PC-9 (cell line): ENCODE measurements at regions not wholly inside any gene's neighbourhood (a gene's known extent, or its start where the extent isn't known, plus 50 kb on each side); places are given as distances from the start of the nearest gene placed in this dataset.
"Not testable (repeated sequence)": the region's sequence is repeated elsewhere in the genome, so short reads cannot be mapped to it uniquely, and the experiment has no call there.

Source experiments
- BruUV-seq: library from RNA; stranded (reverse); fragments of 400-500 nt; replicated peaks from 2 replicates; lab custom pipeline; 2021; lab: Mats Ljungman, UMichigan
- CTCF ChIA-PET: fragments of 300-600 bp; sonication (Branson Sonifier 250); formaldehyde crosslinking; loops from one replicate; lab custom pipeline; 2022; ENCODE audit warnings: antibody characterized with exemption; lab: Charles Lee
- POLR2A ChIA-PET: fragments of 300-600 bp; sonication (Branson Sonifier 250); formaldehyde crosslinking; loops from one replicate; lab custom pipeline; 2022; ENCODE audit warnings: antibody characterized with exemption; ENCODE audit not compliant: unreplicated experiment; lab: Charles Lee
- DNase-seq, 2 experiments: peaks; one replicate each; pipeline versions ENCODE4 v3.0.0 to v3.0.0-alpha.2; 2015 to 2022; ENCODE audit warnings: mixed read lengths in 1 of 2
- H2AFZ ChIP-seq: fragments of 200-600 bp; sonication (generic); 2 replicates; pipeline ENCODE4 v1.8.1; 2017; ENCODE audit warnings: antibody characterized with exemption
- H3F3A ChIP-seq: fragments of 200-600 bp; sonication (generic); 2 replicates; pipeline ENCODE4 v1.8.1; 2017; ENCODE audit warnings: antibody characterized with exemption, mild to moderate bottlenecking, low read depth; ENCODE audit not compliant: insufficient read depth
- H3K27ac ChIP-seq: fragments of 200-600 bp; sonication (generic); 2 replicates; pipeline ENCODE4 v1.6.1; 2016; ENCODE audit warnings: mixed run types
- H3K27me3 ChIP-seq: fragments of 200-600 bp; sonication (generic); 2 replicates; pipeline ENCODE4 v1.6.1; 2016; ENCODE audit warnings: low read depth, mixed run types; ENCODE audit not compliant: insufficient read depth
- H3K36me3 ChIP-seq: fragments of 200-600 bp; sonication (generic); 2 replicates; pipeline ENCODE4 v1.6.1; 2016; ENCODE audit warnings: low read depth, mixed run types
- H3K4me1 ChIP-seq: fragments of 200-600 bp; sonication (generic); replicated peaks from 2 replicates; pipeline ENCODE4 v1.6.1; 2016; ENCODE audit warnings: mixed run types; ENCODE audit not compliant: insufficient read depth
- H3K4me2 ChIP-seq: fragments of 200-600 bp; sonication (generic); 2 replicates; pipeline ENCODE4 v1.6.1; 2017; ENCODE audit warnings: mixed run types
- H3K4me3 ChIP-seq: fragments of 200-600 bp; sonication (generic); 2 replicates; pipeline ENCODE4 v1.6.1; 2016; ENCODE audit warnings: mixed run types
- H3K79me2 ChIP-seq: fragments of 200-600 bp; sonication (generic); 2 replicates; pipeline ENCODE4 v1.6.1; 2017; ENCODE audit warnings: low read depth, mixed run types
- H3K9me2 ChIP-seq: fragments of 200-600 bp; sonication (generic); 2 replicates; pipeline ENCODE4 v1.8.1; 2017; ENCODE audit warnings: mild to moderate bottlenecking; ENCODE audit not compliant: insufficient read depth
- H3K9me3 ChIP-seq: fragments of 200-600 bp; sonication (generic); 2 replicates; pipeline ENCODE4 v1.8.1; 2016; ENCODE audit warnings: low read depth; ENCODE audit not compliant: insufficient read depth
- H4K20me1 ChIP-seq: fragments of 200-600 bp; sonication (generic); 2 replicates; pipeline ENCODE4 v1.8.1; 2017; ENCODE audit not compliant: insufficient read depth
- CTCF ChIP-seq: fragments of 200-600 bp; sonication (generic); conservative IDR thresholded peaks from 2 replicates; pipeline ENCODE4 v1.6.1; 2017; ENCODE audit warnings: mixed run types, antibody characterized with exemption, mild to moderate bottlenecking, moderate library complexity
- EZH2 ChIP-seq: fragments of 200-600 bp; sonication (generic); IDR thresholded peaks from 2 replicates; pipeline ENCODE4 v1.8.0; 2017; ENCODE audit warnings: antibody characterized with exemption, low read depth
- intact Hi-C: fragments of 100-400 bp; cut with micrococcal nuclease; formaldehyde crosslinking; loops from one replicate; pipeline ENCODE4 v1.10.0; 2022; ENCODE audit not compliant: unreplicated experiment

GRCh38 chr7:156014201-156014600 is 201.9 kb upstream of the SHH start:
- DNase-seq, result no peak
- Histone ChIP-seq H3K4me2 (no peak overlapping the region), H4K20me1 (no peaks in the 10 kb centered on the region), H2AFZ (no peak overlapping the region), H3K79me2 (no peaks in the 10 kb centered on the region), H3K4me1 (no peaks in the 10 kb centered on the region), H3K36me3 (no peaks in the 10 kb centered on the region), H3K27me3 (peaks cover 30% of the 10 kb centered on the region), H3K4me3 (no peak overlapping the region), H3K9me2 (no peaks in the 10 kb centered on the region), H3F3A (no peaks in the 10 kb centered on the region), H3K9me3 (peaks cover 13% of the 10 kb centered on the region), H3K27ac (no peak overlapping the region)
- BruUV-seq, result no TSS peak
- intact Hi-C loops, result no loop called here
- TF ChIP-seq CTCF (no peak), EZH2 (no peak)
- ChIA-PET POLR2A (no interaction called here), CTCF (no interaction called here)

GRCh38 chr7:156012412-156012811 is 200.1 kb upstream of the SHH start:
- Histone ChIP-seq H3K9me3 (peaks cover 13% of the 10 kb centered on the region), H4K20me1 (no peaks in the 10 kb centered on the region), H3K27me3 (peaks cover 23% of the 10 kb centered on the region), H3K4me2 (no peak overlapping the region), H3K9me2 (no peaks in the 10 kb centered on the region), H3K79me2 (no peaks in the 10 kb centered on the region), H3K4me1 (no peaks in the 10 kb centered on the region), H2AFZ (no peak overlapping the region), H3K4me3 (no peak overlapping the region), H3F3A (no peaks in the 10 kb centered on the region), H3K27ac (no peak overlapping the region), H3K36me3 (no peaks in the 10 kb centered on the region)
- ChIA-PET POLR2A (interaction anchor here (0.5 to 0.7 kb wide), 4 partner anchors 90 to 937 kb away, joined by 3 to 8 read pairs (median 4); partner anchors contain the start of gene NOM1), CTCF (no interaction called here)
- intact Hi-C loops, result no loop called here
- BruUV-seq, result no TSS peak
- TF ChIP-seq EZH2, result no peak
- no peak for TF ChIP-seq CTCF
- no peak for DNase-seq

GRCh38 chr7:156009569-156009968 is 197.3 kb upstream of the SHH start:
- BruUV-seq, result no TSS peak
- ChIA-PET CTCF (no interaction called here), POLR2A (no interaction called here)
- no peaks in the 10 kb centered on the region for H3K36me3 ChIP-seq
- H3K4me2 ChIP-seq, result no peak overlapping the region
- H3K27me3 ChIP-seq, result peaks cover 15% of the 10 kb centered on the region; the same call in 1 of the 2 replicates
- H4K20me1 ChIP-seq, result no peaks in the 10 kb centered on the region
- no peaks in the 10 kb centered on the region for H3K9me2 ChIP-seq
- no peaks in the 10 kb centered on the region for H3F3A ChIP-seq
- intact Hi-C loops, result no loop called here
- no peak overlapping the region for H3K4me3 ChIP-seq
- peaks cover 13% of the 10 kb centered on the region for H3K9me3 ChIP-seq
- H3K27ac ChIP-seq, result no peak overlapping the region
- no peak for DNase-seq
- no peak overlapping the region for H2AFZ ChIP-seq
- no peaks in the 10 kb centered on the region for H3K4me1 ChIP-seq
- H3K79me2 ChIP-seq, result no peaks in the 10 kb centered on the region
- no peak for TF ChIP-seq EZH2
- TF ChIP-seq CTCF, result no peak

GRCh38 chr7:156006876-156007275 is 194.6 kb upstream of the SHH start:
- H3K9me2 ChIP-seq, intact Hi-C loops, H2AFZ ChIP-seq, H3K4me2 ChIP-seq, DNase-seq, POLR2A ChIA-PET, H3K36me3 ChIP-seq, H3K9me3 ChIP-seq, H3K27ac ChIP-seq, H3K4me1 ChIP-seq, H3F3A ChIP-seq, H4K20me1 ChIP-seq, H3K4me3 ChIP-seq, BruUV-seq, H3K79me2 ChIP-seq: not testable (repeated sequence)
- CTCF ChIA-PET, result interaction anchor here (0.6 kb wide), 1 partner anchor 161 kb away, joined by 3 read pairs; no protein-coding TSS in a partner anchor
- peaks cover 23% of the 10 kb centered on the region; the same call in 1 of the 2 replicates for H3K27me3 ChIP-seq
